SK-N-MC (cell line): ENCODE measurements at regions not wholly inside any gene's neighbourhood (a gene's known extent, or its start where the extent isn't known, plus 50 kb on each side); places are given as distances from the start of the nearest gene placed in this dataset.
A peak's percentile ranks its signal among the peaks of the same experiment; 100 is the strongest.

Source experiments
- DNase-seq: peaks from one replicate; pipeline ENCODE4 v3.0.0-alpha.2; 2011; ENCODE audit warnings: low read depth, low spot score
- H3K27ac ChIP-seq: fragments of 200-600 bp; sonication (generic); 2 replicates; pipeline ENCODE4 v1.5.1; 2016; ENCODE audit warnings: mixed run types
- H3K36me3 ChIP-seq: fragments of 200-600 bp; sonication (generic); 2 replicates; pipeline ENCODE4 v1.6.1; 2017; ENCODE audit warnings: antibody characterized with exemption, low read length, mixed read lengths; ENCODE audit not compliant: insufficient read depth
- H3K4me3 ChIP-seq: fragments of 200-600 bp; sonication (generic); 2 replicates; pipeline ENCODE4 v1.5.1; 2016
- H3K9ac ChIP-seq: fragments of 200-600 bp; sonication (generic); 2 replicates; pipeline ENCODE4 v1.8.0; 2017; ENCODE audit warnings: mixed run types, mixed read lengths; ENCODE audit not compliant: insufficient read length
- H3K9me3 ChIP-seq: fragments of 200-600 bp; sonication (generic); 2 replicates; pipeline ENCODE4 v1.6.1; 2017; ENCODE audit warnings: low read depth, mild to moderate bottlenecking, antibody characterized with exemption, low read length, moderate library complexity, mixed read lengths
- EZH2 ChIP-seq: fragments of 200-600 bp; sonication (generic); IDR thresholded peaks from one replicate; pipeline ENCODE4 v1.6.1; 2017; ENCODE audit warnings: antibody characterized with exemption
- FOXP2 ChIP-seq: optimal IDR thresholded peaks from 2 replicates; pipeline ENCODE3; 2011; ENCODE audit warnings: mild to moderate bottlenecking, moderate library complexity; ENCODE audit not compliant: insufficient read depth; ENCODE audit errors: extremely low read length, control extremely low read depth
- POLR2AphosphoS5 ChIP-seq: IDR thresholded peaks from 2 replicates; pipeline ENCODE4 v1.6.1; 2012; ENCODE audit warnings: mild to moderate bottlenecking, low read depth, low read length, borderline replicate concordance

GRCh38 chr5:96035796-96036195 is 74.1 kb upstream of the ELL2 start:
- H3K4me3 ChIP-seq: no peak overlapping the region
- no peak for DNase-seq
- no peaks in the 10 kb centered on the region for H3K9me3 ChIP-seq
- no peak overlapping the region for H3K9ac ChIP-seq
- TF ChIP-seq POLR2AphosphoS5 (no peak), EZH2 (no peak), FOXP2 (no peak)
- no peak overlapping the region for H3K27ac ChIP-seq
- H3K36me3 ChIP-seq: no peaks in the 10 kb centered on the region

GRCh38 chr5:96033116-96033515 is 71.5 kb upstream of the ELL2 start:
- no peak overlapping the region for H3K9ac ChIP-seq
- H3K27ac ChIP-seq: no peak overlapping the region
- H3K4me3 ChIP-seq: no peak overlapping the region
- TF ChIP-seq POLR2AphosphoS5: no peak
- no peak for TF ChIP-seq FOXP2
- TF ChIP-seq EZH2: no peak
- H3K36me3 ChIP-seq: no peaks in the 10 kb centered on the region
- no peak for DNase-seq
- H3K9me3 ChIP-seq: no peaks in the 10 kb centered on the region

GRCh38 chr5:96031811-96032261 is 70.2 kb upstream of the ELL2 start:
- H3K4me3 ChIP-seq: no peak overlapping the region
- TF ChIP-seq EZH2 (no peak), POLR2AphosphoS5 (no peak), FOXP2 (no peak)
- H3K36me3 ChIP-seq: no peaks in the 10 kb centered on the region
- H3K9me3 ChIP-seq: no peaks in the 10 kb centered on the region
- no peak for DNase-seq
- no peak overlapping the region for H3K27ac ChIP-seq
- H3K9ac ChIP-seq: no peak overlapping the region

GRCh38 chr5:96031180-96031579 is 69.5 kb upstream of the ELL2 start:
- Histone ChIP-seq H3K4me3 (no peak overlapping the region), H3K9ac (no peak overlapping the region), H3K36me3 (no peaks in the 10 kb centered on the region), H3K27ac (no peak overlapping the region), H3K9me3 (no peaks in the 10 kb centered on the region)
- DNase-seq: no peak
- TF ChIP-seq EZH2: no peak
- TF ChIP-seq POLR2AphosphoS5: no peak
- TF ChIP-seq FOXP2: no peak

GRCh38 chr5:96026406-96027041 is 64.9 kb upstream of the ELL2 start:
- TF ChIP-seq POLR2AphosphoS5 (no peak), FOXP2 (no peak), EZH2 (no peak)
- Histone ChIP-seq H3K9me3 (no peaks in the 10 kb centered on the region), H3K27ac (no peak overlapping the region), H3K36me3 (no peaks in the 10 kb centered on the region), H3K4me3 (no peak overlapping the region), H3K9ac (no peak overlapping the region)
- peak; percentile 12 for DNase-seq

GRCh38 chr5:96024683-96025475 is 63.2 kb upstream of the ELL2 start:
- H3K9ac ChIP-seq: no peak overlapping the region
- H3K9me3 ChIP-seq: no peaks in the 10 kb centered on the region
- DNase-seq: no peak
- H3K36me3 ChIP-seq: no peaks in the 10 kb centered on the region
- no peak overlapping the region for H3K4me3 ChIP-seq
- TF ChIP-seq POLR2AphosphoS5 (no peak), EZH2 (no peak), FOXP2 (no peak)
- H3K27ac ChIP-seq: no peak overlapping the region

- Histone ChIP-seq H3K9ac (no peak overlapping the region), H3K36me3 (no peaks in the 10 kb centered on the region), H3K9me3 (no peaks in the 10 kb centered on the region), H3K27ac (no peak overlapping the region), H3K4me3 (no peak overlapping the region)
- DNase-seq: no peak
- TF ChIP-seq POLR2AphosphoS5 (no peak), EZH2 (no peak), FOXP2 (no peak)
Observed at GRCh38 chr5:96023518-96023917, 61.9 kb upstream of the ELL2 start.

- TF ChIP-seq POLR2AphosphoS5: no peak
- TF ChIP-seq EZH2: no peak
- TF ChIP-seq FOXP2: no peak
- H3K9me3 ChIP-seq: no peaks in the 10 kb centered on the region
- H3K9ac ChIP-seq: no peak overlapping the region
- H3K36me3 ChIP-seq: no peaks in the 10 kb centered on the region
- no peak for DNase-seq
- H3K4me3 ChIP-seq: no peak overlapping the region
- no peak overlapping the region for H3K27ac ChIP-seq
Observed at GRCh38 chr5:96022971-96023370, 61.3 kb upstream of the ELL2 start.
